Esophagus squamous epithelium (tissue), 5 donors: ENCODE measurements at regions not wholly inside any gene's neighbourhood (a gene's known extent, or its start where the extent isn't known, plus 50 kb on each side); places are given as distances from the start of the nearest gene placed in this dataset.

Experiments
- DNase-seq: peaks from one replicate; lab custom pipeline; 2025; lab: John Stamatoyannopoulos, UW
- H3K27ac ChIP-seq, 4 donors: fragments of 200-600 bp; sonication (generic); one replicate each; pipeline ENCODE4 v1.5.1; 2016 to 2019; ENCODE audit warnings: mild to moderate bottlenecking in 1 of 4
- H3K27me3 ChIP-seq, 4 donors: fragments of 200-600 bp; sonication (generic); 1 replicate in 3 of 4; 2 replicates in 1 of 4; pipeline versions ENCODE4 v1.5.1 to v1.6.0; 2017 to 2021; ENCODE audit warnings: antibody characterized with exemption in 1 of 4
- H3K36me3 ChIP-seq, 3 donors: fragments of 200-600 bp; sonication (generic); one replicate each; pipeline ENCODE4 v1.5.1; 2016 to 2019
- H3K4me1 ChIP-seq, 3 donors: fragments of 200-600 bp; sonication (generic); one replicate each; pipeline ENCODE4 v1.5.1; 2017 to 2019
- H3K4me3 ChIP-seq, 4 donors: fragments of 200-600 bp; sonication (generic); 1 replicate in 3 of 4; 2 replicates in 1 of 4; pipeline ENCODE4 v1.5.1; 2016 to 2019; ENCODE audit warnings: mild to moderate bottlenecking in 2 of 4, moderate library complexity in 1 of 4
- H3K9me3 ChIP-seq, 3 donors: fragments of 200-600 bp; sonication (generic); one replicate each; pipeline ENCODE4 v1.5.1; 2016 to 2019
- CTCF ChIP-seq, 6 experiments: fragments of 450-650 bp in 4 of 6; fragments of 200-600 bp in 2 of 6; sonication (generic) in 2 of 6; IDR thresholded peaks; one replicate each; pipeline ENCODE4 v1.5.1; 2016 to 2019; ENCODE audit warnings: antibody characterized with exemption in 6 of 6, mild to moderate bottlenecking in 4 of 6, moderate library complexity in 4 of 6
- POLR2A ChIP-seq, 4 donors: fragments of 450-650 bp; IDR thresholded peaks; one replicate each; pipeline ENCODE4 v1.6.1; 2017; ENCODE audit warnings: antibody characterized with exemption in 4 of 4, mild to moderate bottlenecking in 4 of 4, moderate library complexity in 3 of 4
- WGBS, 2 donors: methylation state at CpG; one replicate each; pipeline ENCODE4 v1.1.5; 2018; 5-methylcytosine and 5-hydroxymethylcytosine counted together
- intact Hi-C: fragments of 100-400 bp; cut with DNase I; formaldehyde crosslinking; loops from one replicate; pipeline ENCODE4 v1.15.0; 2022
- donor health status: DM: yes; HTN: yes; CAD: no.

GRCh38 chr1:239218301-239218700, 168.1 kb upstream of the CHRM3 start:
- Histone ChIP-seq H3K27me3 (no peaks in the 10 kb centered on the region), H3K4me1 (no peaks in the 10 kb centered on the region), H3K9me3 (no peaks in the 10 kb centered on the region), H3K36me3 (no peaks in the 10 kb centered on the region), H3K4me3 (no peak overlapping the region), H3K27ac (no peak overlapping the region)
- TF ChIP-seq CTCF (IDR thresholded peaks at IDR 0.05) (no peak), POLR2A (IDR thresholded peaks at IDR 0.05) (no peak)
- 78 to 86% methylated on average over 1 of the region's 1 CpG for WGBS, 2 donors
- DNase-seq, result no peak
- intact Hi-C loops, result no loop called here

GRCh38 chr1:239212811-239213220, 173.6 kb upstream of the CHRM3 start:
- H3K27me3 ChIP-seq, result no peaks in the 10 kb centered on the region
- H3K27ac ChIP-seq, result no peak overlapping the region
- intact Hi-C loops, result no loop called here
- H3K9me3 ChIP-seq, result no peaks in the 10 kb centered on the region
- H3K36me3 ChIP-seq, result no peaks in the 10 kb centered on the region
- TF ChIP-seq CTCF (IDR thresholded peaks at IDR 0.05), result no peak
- WGBS, 2 donors, result 38 to 48% methylated on average over 10 of the region's 10 CpGs
- no peaks in the 10 kb centered on the region for H3K4me1 ChIP-seq
- H3K4me3 ChIP-seq, result no peak overlapping the region
- DNase-seq, result no peak

GRCh38 chr1:239209591-239209990, 176.8 kb upstream of the CHRM3 start:
- 73 to 86% methylated on average over 1 of the region's 1 CpG for WGBS, 2 donors
- Histone ChIP-seq H3K9me3 (no peaks in the 10 kb centered on the region), H3K4me3 (no peak overlapping the region), H3K36me3 (no peaks in the 10 kb centered on the region), H3K27ac (no peak overlapping the region), H3K27me3 (no peaks in the 10 kb centered on the region), H3K4me1 (no peaks in the 10 kb centered on the region)
- intact Hi-C loops, result no loop called here
- TF ChIP-seq POLR2A (IDR thresholded peaks at IDR 0.05) (no peak), CTCF (IDR thresholded peaks at IDR 0.05) (no peak)
- DNase-seq, result no peak

GRCh38 chr1:239204401-239204800, 182.0 kb upstream of the CHRM3 start:
- Histone ChIP-seq H3K9me3 (no peaks in the 10 kb centered on the region), H3K4me1 (no peaks in the 10 kb centered on the region), H3K4me3 (no peak overlapping the region), H3K27me3 (no peaks in the 10 kb centered on the region), H3K36me3 (no peaks in the 10 kb centered on the region), H3K27ac (no peak overlapping the region)
- no peak for DNase-seq
- intact Hi-C loops, result no loop called here
- WGBS, 2 donors, result 36 to 49% methylated on average over 2 of the region's 2 CpGs
- TF ChIP-seq POLR2A (IDR thresholded peaks at IDR 0.05) (no peak), CTCF (IDR thresholded peaks at IDR 0.05) (no peak)

- Histone ChIP-seq H3K27ac (no peak overlapping the region), H3K27me3 (no peaks in the 10 kb centered on the region), H3K4me3 (no peak overlapping the region), H3K4me1 (no peaks in the 10 kb centered on the region), H3K9me3 (no peaks in the 10 kb centered on the region), H3K36me3 (no peaks in the 10 kb centered on the region)
- 79 to 81% methylated on average over 4 of the region's 4 CpGs for WGBS, 2 donors
- intact Hi-C loops, result no loop called here
- no peak for DNase-seq
- TF ChIP-seq CTCF (IDR thresholded peaks at IDR 0.05) (no peak), POLR2A (IDR thresholded peaks at IDR 0.05) (no peak)
These were observed 188.5 kb upstream of the CHRM3 start for GRCh38 chr1:239197871-239198270.
